Fibroblast of lung (primary cell): ENCODE measurements at regions not wholly inside any gene's neighbourhood (a gene's known extent, or its start where the extent isn't known, plus 50 kb on each side); places are given as distances from the start of the nearest gene placed in this dataset.

Experiments used
- CTCF ChIP-seq, 2 donors: IDR thresholded peaks in 1 of 2; conservative IDR thresholded peaks in 1 of 2; 1 replicate in 1 of 2; 2 replicates in 1 of 2; pipeline ENCODE4 v1.5.1; 2011 to 2012; ENCODE audit warnings: low read length in 2 of 2, control low read depth in 1 of 2, inconsistent platforms in 1 of 2, low read depth in 1 of 2, mild to moderate bottlenecking in 1 of 2
- EZH2 ChIP-seq: IDR thresholded peaks from 2 replicates; pipeline ENCODE4 v1.5.1; 2012; ENCODE audit warnings: low read length, control low read depth, mild to moderate bottlenecking; ENCODE audit errors: missing control alignments

GRCh38 chr5:107223066-107223465, 447.7 kb downstream of the EFNA5 start:
- TF ChIP-seq CTCF (conservative IDR thresholded peaks at IDR 0.05 in 1 of 2, IDR thresholded peaks at IDR 0.05 in 1 of 2; ENCODE audit: low read depth in 1 of 2, low read length in 2 of 2) (no peak), EZH2 (no peak)
